ENCODE measurements at regions not wholly inside any gene's neighbourhood (a gene's known extent, or its start where the extent isn't known, plus 50 kb on each side); places are given as distances from the start of the nearest gene placed in this dataset.

DNA sequence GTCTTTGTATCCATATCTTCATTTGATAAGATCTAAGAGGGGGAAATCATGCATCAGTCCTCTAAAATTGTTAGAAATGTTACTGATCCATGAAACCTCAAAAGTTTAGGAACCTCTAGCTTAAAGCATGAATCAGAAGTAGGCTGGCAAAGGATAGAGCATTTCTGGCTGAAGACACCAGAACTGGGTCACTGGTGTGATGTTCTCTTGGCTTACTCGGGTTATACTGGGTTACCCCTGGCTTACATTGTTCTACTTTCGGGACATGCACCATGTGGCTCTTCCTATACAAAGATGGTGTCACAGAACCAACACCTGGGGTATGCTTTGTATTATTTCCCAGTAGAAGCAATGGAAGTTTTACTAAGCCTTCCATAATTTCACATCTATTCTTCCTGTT is 83.2 kb upstream of the TNP1 start:
- CTCF ChIA-PET = no interaction called here

GRCh38 chr2:216942465-216942864 is 82.6 kb upstream of the TNP1 start:
- Mint-ChIP-seq H3K27me3 (no peaks in the 10 kb centered on the region), H3K4me3 (no peak overlapping the region), H3K27ac (no peak overlapping the region), H3K4me1 (no peaks in the 10 kb centered on the region), H3K9me3 (peaks cover 11% of the 10 kb centered on the region), H3K36me3 (ENCODE audit: low read depth) (no peaks in the 10 kb centered on the region)
- ATAC-seq (ENCODE audit: low read depth) (no peak), DNase-seq (no peak)
- POLR2A ChIA-PET = no interaction called here
- CTCF ChIA-PET = no interaction called here
- intact Hi-C loops (cut with micrococcal nuclease) = no loop called here
- TF ChIP-seq, protein P1, sequence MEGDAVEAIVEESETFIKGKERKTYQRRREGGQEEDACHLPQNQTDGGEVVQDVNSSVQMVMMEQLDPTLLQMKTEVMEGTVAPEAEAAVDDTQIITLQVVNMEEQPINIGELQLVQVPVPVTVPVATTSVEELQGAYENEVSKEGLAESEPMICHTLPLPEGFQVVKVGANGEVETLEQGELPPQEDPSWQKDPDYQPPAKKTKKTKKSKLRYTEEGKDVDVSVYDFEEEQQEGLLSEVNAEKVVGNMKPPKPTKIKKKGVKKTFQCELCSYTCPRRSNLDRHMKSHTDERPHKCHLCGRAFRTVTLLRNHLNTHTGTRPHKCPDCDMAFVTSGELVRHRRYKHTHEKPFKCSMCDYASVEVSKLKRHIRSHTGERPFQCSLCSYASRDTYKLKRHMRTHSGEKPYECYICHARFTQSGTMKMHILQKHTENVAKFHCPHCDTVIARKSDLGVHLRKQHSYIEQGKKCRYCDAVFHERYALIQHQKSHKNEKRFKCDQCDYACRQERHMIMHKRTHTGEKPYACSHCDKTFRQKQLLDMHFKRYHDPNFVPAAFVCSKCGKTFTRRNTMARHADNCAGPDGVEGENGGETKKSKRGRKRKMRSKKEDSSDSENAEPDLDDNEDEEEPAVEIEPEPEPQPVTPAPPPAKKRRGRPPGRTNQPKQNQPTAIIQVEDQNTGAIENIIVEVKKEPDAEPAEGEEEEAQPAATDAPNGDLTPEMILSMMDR (IDR thresholded peaks at IDR 0.05) = no peak

More for the DNA sequence above, 83.2 kb upstream of the TNP1 start:
- intact Hi-C loops (cut with micrococcal nuclease) = no loop called here
- Mint-ChIP-seq H3K27ac (no peak overlapping the region), H3K36me3 (ENCODE audit: low read depth) (no peaks in the 10 kb centered on the region), H3K4me3 (no peak overlapping the region), H3K4me1 (no peaks in the 10 kb centered on the region), H3K9me3 (peaks cover 11% of the 10 kb centered on the region), H3K27me3 (no peaks in the 10 kb centered on the region)
- POLR2A ChIA-PET = no interaction called here
- DNase-seq = no peak
- TF ChIP-seq, protein P1 (IDR thresholded peaks at IDR 0.05) = no peak
- no peak for ATAC-seq (ENCODE audit: low read depth)

- ChIA-PET POLR2A (no interaction called here), CTCF (no interaction called here)
- peaks cover 11% of the 10 kb centered on the region for H3K9me3 Mint-ChIP-seq
- H3K4me3 Mint-ChIP-seq = no peak overlapping the region
- intact Hi-C loops (cut with micrococcal nuclease) = no loop called here
- TF ChIP-seq, protein P1 (IDR thresholded peaks at IDR 0.05) = no peak
- no peaks in the 10 kb centered on the region for H3K4me1 Mint-ChIP-seq
- no peaks in the 10 kb centered on the region for H3K36me3 Mint-ChIP-seq (ENCODE audit: low read depth)
- ATAC-seq (ENCODE audit: low read depth) (no peak), DNase-seq (no peak)
- H3K27me3 Mint-ChIP-seq = no peaks in the 10 kb centered on the region
- no peak overlapping the region for H3K27ac Mint-ChIP-seq
These were observed 82.2 kb upstream of the TNP1 start for GRCh38 chr2:216942016-216942415.

GRCh38 chr2:216936954-216937357 is 77.1 kb upstream of the TNP1 start:
- Mint-ChIP-seq H3K4me1 (no peaks in the 10 kb centered on the region), H3K27me3 (peaks cover 3% of the 10 kb centered on the region), H3K27ac (no peak overlapping the region), H3K36me3 (ENCODE audit: low read depth) (no peaks in the 10 kb centered on the region), H3K4me3 (no peak overlapping the region), H3K9me3 (peaks cover 11% of the 10 kb centered on the region)
- POLR2A ChIA-PET = no interaction called here
- CTCF ChIA-PET = no interaction called here
- TF ChIP-seq, protein P1 (IDR thresholded peaks at IDR 0.05) = no peak
- DNase-seq (no peak), ATAC-seq (ENCODE audit: low read depth) (no peak)
- intact Hi-C loops (cut with micrococcal nuclease) = no loop called here

GRCh38 chr2:216934623-216935022 is 74.8 kb upstream of the TNP1 start:
- Mint-ChIP-seq H3K27me3 (peaks cover 3% of the 10 kb centered on the region), H3K36me3 (ENCODE audit: low read depth) (no peaks in the 10 kb centered on the region), H3K9me3 (no peaks in the 10 kb centered on the region), H3K4me1 (no peaks in the 10 kb centered on the region), H3K4me3 (no peak overlapping the region), H3K27ac (no peak overlapping the region)
- ATAC-seq (ENCODE audit: low read depth) = no peak
- POLR2A ChIA-PET = no interaction called here
- intact Hi-C loops (cut with micrococcal nuclease) = no loop called here
- TF ChIP-seq, protein P1 (IDR thresholded peaks at IDR 0.05) = no peak
- CTCF ChIA-PET = no interaction called here
- no peak for DNase-seq

All from activated B cell treated with CpG ODN at 0.5 μM for 24 hours (primary cell).